Body of pancreas (tissue), 4 donors: ENCODE measurements at regions not wholly inside any gene's neighbourhood (a gene's known extent, or its start where the extent isn't known, plus 50 kb on each side); places are given as distances from the start of the nearest gene placed in this dataset.

ENCODE experiments used
- ATAC-seq: fragments of 150-250 bp; one replicate; pipeline ENCODE4 v1.9.1; 2016
- DNase-seq, 4 donors: peaks; one replicate each; pipeline ENCODE4 v3.0.0-alpha.2; 2019
- H3K27ac ChIP-seq, 4 donors: fragments of 200-600 bp; sonication (generic); 1 replicate in 3 of 4; 2 replicates in 1 of 4; pipeline versions ENCODE4 v1.5.1 to v1.6.1; 2016 to 2019; ENCODE audit warnings: mild to moderate bottlenecking in 1 of 4, mixed read lengths in 1 of 4, moderate library complexity in 1 of 4
- H3K27me3 ChIP-seq, 2 donors: fragments of 200-600 bp; sonication (generic); one replicate each; pipeline ENCODE4 v1.6.0; 2016; ENCODE audit warnings: mild to moderate bottlenecking in 1 of 2
- H3K36me3 ChIP-seq, 2 donors: fragments of 200-600 bp; sonication (generic); replicated peaks in 1 of 2; 2 replicates each; pipeline ENCODE4 v1.5.1; 2016; ENCODE audit warnings: low read depth in 2 of 2; ENCODE audit not compliant: insufficient read depth in 1 of 2
- H3K4me1 ChIP-seq: fragments of 200-600 bp; sonication (generic); one replicate; pipeline ENCODE4 v1.6.0; 2016
- H3K4me3 ChIP-seq, 2 donors: fragments of 200-600 bp; sonication (generic); 1 replicate in 1 of 2; 2 replicates in 1 of 2; pipeline ENCODE4 v1.5.1; 2016 to 2019
- H3K9me3 ChIP-seq, 3 donors: fragments of 200-600 bp; sonication (generic); 1 replicate in 2 of 3; 2 replicates in 1 of 3; pipeline ENCODE4 v1.5.1; 2016
- POLR2A ChIP-seq, 3 donors: fragments of 450-650 bp; IDR thresholded peaks; one replicate each; pipeline ENCODE4 v1.6.1; 2016; ENCODE audit warnings: antibody characterized with exemption in 3 of 3, mild to moderate bottlenecking in 2 of 3
- WGBS, 2 donors: methylation state at CpG; one replicate each; pipeline ENCODE4 v1.1.5; 2017; 5-methylcytosine and 5-hydroxymethylcytosine counted together
- intact Hi-C: fragments of 100-400 bp; cut with DNase I; formaldehyde crosslinking; loops from one replicate; pipeline ENCODE4 v1.15.1; 2023
- TF ChIP-seq, protein P1 (sequence below), 7 experiments: fragments of 450-650 bp in 4 of 7; fragments of 200-600 bp in 3 of 7; sonication (generic) in 3 of 7; IDR thresholded peaks; one replicate each; pipeline ENCODE4 v1.5.1; 2016 to 2019; ENCODE audit warnings: antibody characterized with exemption in 7 of 7

DNA sequence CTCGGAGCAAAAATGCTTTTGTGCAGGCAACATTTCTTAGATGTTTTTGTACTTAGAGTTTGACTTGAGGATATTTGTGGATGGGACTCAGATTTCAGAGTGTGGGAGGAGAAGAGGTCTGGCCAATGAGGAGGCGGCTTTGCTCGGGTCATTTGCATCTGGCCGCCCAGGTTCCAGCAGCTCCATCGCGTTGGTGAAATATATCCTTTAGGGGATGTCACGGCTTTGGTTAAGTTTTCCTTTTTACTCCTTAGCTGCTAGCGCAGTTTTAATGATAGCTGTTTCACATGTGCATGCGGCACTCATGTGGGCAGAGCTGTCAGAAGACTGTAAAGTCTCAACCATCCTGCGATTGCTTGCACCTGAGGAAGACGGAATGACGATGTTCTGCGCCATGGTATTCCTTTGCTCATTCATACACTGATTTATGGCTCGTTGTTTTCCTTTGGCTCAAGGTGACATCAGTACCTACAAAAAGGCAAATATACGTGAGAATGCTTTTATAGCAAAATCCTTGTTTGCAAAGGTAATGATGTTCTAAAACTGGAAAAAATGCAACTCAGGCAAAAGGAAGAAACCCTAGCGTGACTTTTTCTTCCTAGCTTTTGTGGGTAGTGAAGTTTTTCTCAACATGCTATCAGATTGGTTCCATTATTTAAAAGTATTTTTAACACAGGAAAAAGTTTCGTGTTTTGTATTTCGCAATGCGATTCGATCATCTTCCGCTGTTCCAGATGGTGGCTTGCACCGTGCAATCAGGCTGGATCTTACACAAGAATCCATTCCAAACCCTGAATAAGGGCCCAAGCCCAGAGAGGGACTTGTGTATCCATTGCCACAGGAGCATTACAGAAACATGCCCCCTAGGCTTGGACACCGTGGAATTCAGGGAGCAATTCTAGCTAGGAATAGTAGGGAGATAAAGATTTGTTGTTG lies 70.5 kb upstream of the ZNF516 start:
- Histone ChIP-seq H3K4me1 (peaks cover 5% of the 10 kb centered on the region), H3K4me3 (no peak overlapping the region), H3K27ac (peak overlapping the region; percentile 31 to 78 (median 59)), H3K27me3 (no peaks in the 10 kb centered on the region), H3K36me3 (no peaks in the 10 kb centered on the region), H3K9me3 (no peaks in the 10 kb centered on the region)
- DNase-seq (peak; percentile 64 to 81 (median 73)), ATAC-seq (peak; percentile 93)
- intact Hi-C loops, result no loop called here
- TF ChIP-seq, protein P1, sequence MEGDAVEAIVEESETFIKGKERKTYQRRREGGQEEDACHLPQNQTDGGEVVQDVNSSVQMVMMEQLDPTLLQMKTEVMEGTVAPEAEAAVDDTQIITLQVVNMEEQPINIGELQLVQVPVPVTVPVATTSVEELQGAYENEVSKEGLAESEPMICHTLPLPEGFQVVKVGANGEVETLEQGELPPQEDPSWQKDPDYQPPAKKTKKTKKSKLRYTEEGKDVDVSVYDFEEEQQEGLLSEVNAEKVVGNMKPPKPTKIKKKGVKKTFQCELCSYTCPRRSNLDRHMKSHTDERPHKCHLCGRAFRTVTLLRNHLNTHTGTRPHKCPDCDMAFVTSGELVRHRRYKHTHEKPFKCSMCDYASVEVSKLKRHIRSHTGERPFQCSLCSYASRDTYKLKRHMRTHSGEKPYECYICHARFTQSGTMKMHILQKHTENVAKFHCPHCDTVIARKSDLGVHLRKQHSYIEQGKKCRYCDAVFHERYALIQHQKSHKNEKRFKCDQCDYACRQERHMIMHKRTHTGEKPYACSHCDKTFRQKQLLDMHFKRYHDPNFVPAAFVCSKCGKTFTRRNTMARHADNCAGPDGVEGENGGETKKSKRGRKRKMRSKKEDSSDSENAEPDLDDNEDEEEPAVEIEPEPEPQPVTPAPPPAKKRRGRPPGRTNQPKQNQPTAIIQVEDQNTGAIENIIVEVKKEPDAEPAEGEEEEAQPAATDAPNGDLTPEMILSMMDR (IDR thresholded peaks at IDR 0.05), result no peak
- peak in 2 of 3 donors; percentile 18 to 24 for TF ChIP-seq POLR2A (IDR thresholded peaks at IDR 0.05)
- WGBS, 2 donors, result 18 to 25% methylated on average over 23 of the region's 23 CpGs

- Histone ChIP-seq H3K4me3 (no peak overlapping the region), H3K27me3 (no peaks in the 10 kb centered on the region), H3K4me1 (peaks cover 5% of the 10 kb centered on the region), H3K9me3 (no peaks in the 10 kb centered on the region), H3K36me3 (no peaks in the 10 kb centered on the region), H3K27ac (peak overlapping the region in 2 of 4 donors; percentile 68 to 78)
- no peak for DNase-seq
- TF ChIP-seq, protein P1 (IDR thresholded peaks at IDR 0.05), result no peak
- no peak for TF ChIP-seq POLR2A (IDR thresholded peaks at IDR 0.05)
- 17 to 20% methylated on average over 4 of the region's 4 CpGs for WGBS, 2 donors
- intact Hi-C loops, result no loop called here
- peak; percentile 26 for ATAC-seq
Observed at GRCh38 chr18:76564655-76565237, 69.7 kb upstream of the ZNF516 start.

DNA sequence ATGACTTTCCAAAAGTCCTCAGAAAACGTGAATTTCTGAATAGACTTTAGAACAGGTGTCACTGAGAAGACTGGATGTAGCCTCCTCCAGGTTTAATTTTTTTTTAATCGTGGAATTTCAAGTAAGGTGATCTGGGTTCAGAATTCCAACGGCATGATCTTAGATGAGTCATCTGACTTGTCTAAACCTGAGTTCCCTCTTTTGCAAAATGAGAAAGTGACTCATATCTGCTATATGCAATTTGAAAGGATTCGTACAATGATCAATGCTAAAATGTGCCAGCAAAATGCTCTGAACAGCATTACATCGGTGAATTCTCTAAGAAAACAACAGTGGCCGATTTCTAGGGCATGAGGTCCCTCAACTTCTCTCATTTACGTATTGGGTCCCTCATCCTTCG lies 69.1 kb upstream of the ZNF516 start:
- 74 to 80% methylated on average over 8 of the region's 8 CpGs for WGBS, 2 donors
- ATAC-seq (no peak), DNase-seq (no peak)
- intact Hi-C loops, result no loop called here
- no peaks in the 10 kb centered on the region for H3K27me3 ChIP-seq
- peak overlapping the region in 1 of 4 donors; percentile 34 for H3K27ac ChIP-seq
- TF ChIP-seq, protein P1 (IDR thresholded peaks at IDR 0.05), result no peak
- TF ChIP-seq POLR2A (IDR thresholded peaks at IDR 0.05), result no peak
- H3K9me3 ChIP-seq, result no peaks in the 10 kb centered on the region
- H3K4me3 ChIP-seq, result no peak overlapping the region
- H3K36me3 ChIP-seq, result no peaks in the 10 kb centered on the region
- peaks cover 5% of the 10 kb centered on the region for H3K4me1 ChIP-seq

DNA sequence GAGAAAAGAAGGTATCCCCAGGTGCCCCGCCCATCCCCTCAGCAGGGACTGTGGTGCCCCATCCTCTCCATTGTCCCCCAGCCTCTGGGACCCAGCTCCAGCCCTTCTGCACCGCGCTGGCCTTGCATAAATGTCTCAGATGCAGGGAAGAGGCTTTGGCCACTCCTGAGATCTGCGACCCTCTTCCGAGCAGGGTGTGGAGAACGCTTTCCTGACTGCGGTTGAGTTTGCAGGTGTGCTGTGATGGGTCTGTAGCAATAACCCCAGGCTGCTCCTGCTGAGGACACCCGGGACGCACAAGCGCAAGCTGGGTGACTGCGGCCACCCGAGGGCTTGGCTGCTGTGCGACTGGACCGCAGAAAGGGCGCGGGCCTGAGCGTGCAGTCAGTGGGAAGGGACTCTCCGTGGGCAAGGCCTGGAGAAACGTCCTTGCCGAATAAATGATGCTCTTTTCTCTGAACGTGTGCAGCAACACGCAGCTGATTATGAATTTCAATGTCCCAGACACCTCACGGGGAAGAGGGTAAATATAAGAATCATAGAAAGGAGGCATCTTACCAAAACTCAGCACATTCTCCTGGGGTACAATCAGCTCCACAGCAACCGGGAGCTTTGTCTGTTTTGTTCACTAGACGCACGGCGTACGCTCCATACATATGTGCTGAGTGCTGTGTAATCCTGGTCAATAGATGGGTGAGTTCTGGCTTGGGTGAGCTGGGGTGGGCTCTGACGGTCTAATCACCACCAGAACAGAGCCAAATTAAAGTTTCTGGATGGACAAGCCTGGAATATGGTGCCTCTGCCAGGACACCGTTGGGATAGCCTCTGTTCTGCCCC lies 67.5 kb upstream of the ZNF516 start:
- Histone ChIP-seq H3K36me3 (no peaks in the 10 kb centered on the region), H3K27ac (no peak overlapping the region), H3K4me3 (no peak overlapping the region), H3K9me3 (no peaks in the 10 kb centered on the region), H3K27me3 (no peaks in the 10 kb centered on the region), H3K4me1 (peaks cover 5% of the 10 kb centered on the region)
- ATAC-seq (no peak), DNase-seq (no peak)
- intact Hi-C loops, result no loop called here
- whole genome bisulfite sequencing, 2 donors, result 81 to 90% methylated on average over 12 to 30 of the region's 30 CpGs
- TF ChIP-seq POLR2A (IDR thresholded peaks at IDR 0.05), result no peak
- TF ChIP-seq, protein P1 (IDR thresholded peaks at IDR 0.05), result no peak
